ENCODE measurements at regions not wholly inside any gene's neighbourhood (a gene's known extent, or its start where the extent isn't known, plus 50 kb on each side); places are given as distances from the start of the nearest gene placed in this dataset.

DNA sequence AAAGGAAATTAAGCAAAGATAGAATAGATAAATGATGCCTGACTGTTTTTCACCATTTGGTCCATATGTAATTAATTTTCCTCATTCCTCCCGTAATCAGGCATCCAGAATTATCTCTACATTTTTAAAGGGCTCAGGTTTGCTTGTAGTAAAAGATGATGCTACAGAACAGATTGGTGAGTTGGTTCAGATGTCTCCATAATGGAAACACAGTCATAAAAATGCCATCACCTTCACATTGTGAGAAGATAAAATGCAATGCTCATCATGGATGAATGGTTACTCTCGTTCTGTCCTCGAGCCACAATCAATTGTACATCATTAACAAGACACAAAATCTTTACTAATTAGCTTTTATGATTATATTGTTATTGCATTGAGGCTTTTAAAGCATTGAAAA is 64.9 kb upstream of the CELF2 start:
- H3K36me3 ChIP-seq (ENCODE audit: control insufficient read depth in 4 of 4, insufficient read depth in 3 of 4, low read depth in 1 of 4, low read length in 3 of 4) = no peaks in the 10 kb centered on the region
- H3K27ac ChIP-seq (ENCODE audit: low read depth in 1 of 2, low read length in 2 of 2) = no peak overlapping the region
- TF ChIP-seq SP1 (IDR thresholded peaks at IDR 0.05) (no peak), FOXA2 (IDR thresholded peaks at IDR 0.05) (no peak), YY1 (IDR thresholded peaks at IDR 0.05) (no peak), TAF1 (conservative IDR thresholded peaks at IDR 0.05) (no peak), HNF4A (conservative IDR thresholded peaks at IDR 0.05) (no peak), RXRA (IDR thresholded peaks at IDR 0.05) (no peak), RAD21 (IDR thresholded peaks at IDR 0.05) (no peak), JUND (IDR thresholded peaks at IDR 0.05) (no peak)
- TF ChIP-seq, protein P1, sequence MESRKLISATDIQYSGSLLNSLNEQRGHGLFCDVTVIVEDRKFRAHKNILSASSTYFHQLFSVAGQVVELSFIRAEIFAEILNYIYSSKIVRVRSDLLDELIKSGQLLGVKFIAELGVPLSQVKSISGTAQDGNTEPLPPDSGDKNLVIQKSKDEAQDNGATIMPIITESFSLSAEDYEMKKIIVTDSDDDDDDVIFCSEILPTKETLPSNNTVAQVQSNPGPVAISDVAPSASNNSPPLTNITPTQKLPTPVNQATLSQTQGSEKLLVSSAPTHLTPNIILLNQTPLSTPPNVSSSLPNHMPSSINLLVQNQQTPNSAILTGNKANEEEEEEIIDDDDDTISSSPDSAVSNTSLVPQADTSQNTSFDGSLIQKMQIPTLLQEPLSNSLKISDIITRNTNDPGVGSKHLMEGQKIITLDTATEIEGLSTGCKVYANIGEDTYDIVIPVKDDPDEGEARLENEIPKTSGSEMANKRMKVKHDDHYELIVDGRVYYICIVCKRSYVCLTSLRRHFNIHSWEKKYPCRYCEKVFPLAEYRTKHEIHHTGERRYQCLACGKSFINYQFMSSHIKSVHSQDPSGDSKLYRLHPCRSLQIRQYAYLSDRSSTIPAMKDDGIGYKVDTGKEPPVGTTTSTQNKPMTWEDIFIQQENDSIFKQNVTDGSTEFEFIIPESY (IDR thresholded peaks at IDR 0.05) = no peak
- TF ChIP-seq, protein P2, sequence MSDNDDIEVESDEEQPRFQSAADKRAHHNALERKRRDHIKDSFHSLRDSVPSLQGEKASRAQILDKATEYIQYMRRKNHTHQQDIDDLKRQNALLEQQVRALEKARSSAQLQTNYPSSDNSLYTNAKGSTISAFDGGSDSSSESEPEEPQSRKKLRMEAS (IDR thresholded peaks at IDR 0.05) = no peak
- 69% methylated on average over 3 of the region's 3 CpGs for WGBS
- DNase-seq (ENCODE audit: low spot score) = no peak
- no peaks in the 10 kb centered on the region for H3K9me3 ChIP-seq (ENCODE audit: control insufficient read depth in 4 of 4, low read length in 3 of 4)
- no peaks in the 10 kb centered on the region for H3K4me1 ChIP-seq (ENCODE audit: control insufficient read depth in 4 of 4, insufficient read depth in 4 of 4, low read length in 3 of 4)
- H3K27me3 ChIP-seq (ENCODE audit: control insufficient read depth in 4 of 4, insufficient read depth in 4 of 4, low read length in 3 of 4) = no peaks in the 10 kb centered on the region
- no peak overlapping the region for H3K9ac ChIP-seq (ENCODE audit: low read depth in 1 of 2, low read length in 2 of 2)
- H3K4me3 ChIP-seq (ENCODE audit: low read depth in 1 of 3, low read length in 3 of 3) = no peak overlapping the region

DNA sequence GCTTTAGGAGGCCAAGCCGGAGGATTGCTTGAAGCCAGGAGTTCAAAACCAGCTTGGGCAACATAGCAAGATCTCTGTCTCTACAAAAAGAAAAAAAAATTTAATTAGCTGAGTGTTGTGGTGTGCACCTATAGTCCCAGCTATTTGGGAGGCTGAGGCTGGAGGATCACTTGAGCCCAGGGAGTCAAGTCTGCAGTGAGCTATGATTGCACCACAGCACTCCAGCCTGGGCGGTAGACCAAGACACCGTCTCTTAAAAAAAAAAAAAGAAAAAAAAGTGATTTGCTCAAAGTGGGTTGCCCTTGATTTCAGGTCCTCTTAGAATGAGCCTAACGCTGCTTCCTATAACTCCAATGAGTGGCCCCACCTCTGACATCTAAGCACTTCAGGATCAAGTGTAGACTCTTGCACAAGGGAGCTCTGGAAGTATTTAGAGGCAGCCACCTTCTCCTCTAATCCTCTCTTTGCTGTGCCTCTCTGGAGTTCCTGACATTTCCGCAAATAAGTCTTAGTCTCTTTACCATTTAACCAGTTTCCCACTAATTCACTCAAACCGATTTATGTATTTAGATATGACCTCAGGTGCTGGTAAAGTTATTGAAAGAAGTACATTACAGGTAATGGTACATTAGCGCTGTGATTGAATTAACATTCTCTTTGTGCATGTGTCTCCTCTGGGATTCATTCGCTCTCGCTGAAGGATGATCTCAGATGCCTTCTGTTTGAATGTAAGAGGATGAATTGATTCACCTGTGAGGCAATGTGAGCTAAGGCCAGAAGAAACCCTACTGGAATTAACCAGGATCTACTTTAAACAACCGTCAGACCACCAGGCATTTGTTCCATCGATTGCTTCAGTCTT is 60.8 kb upstream of the CELF2 start:
- no peak overlapping the region for H3K27ac ChIP-seq (ENCODE audit: low read depth in 1 of 2, low read length in 2 of 2)
- no peaks in the 10 kb centered on the region for H3K36me3 ChIP-seq (ENCODE audit: control insufficient read depth in 4 of 4, insufficient read depth in 3 of 4, low read depth in 1 of 4, low read length in 3 of 4)
- 78% methylated on average over 11 of the region's 11 CpGs for WGBS
- TF ChIP-seq YY1 (IDR thresholded peaks at IDR 0.05) (no peak), FOXA1 (IDR thresholded peaks at IDR 0.05) (no peak), HNF4G (IDR thresholded peaks at IDR 0.05) (no peak), HNF4A (conservative IDR thresholded peaks at IDR 0.05) (no peak), GABPA (IDR thresholded peaks at IDR 0.05 in 1 of 2, conservative IDR thresholded peaks at IDR 0.05 in 1 of 2) (no peak), EGR1 (IDR thresholded peaks at IDR 0.05; ENCODE audit: low read depth in 2 of 2) (no peak), FOXA2 (IDR thresholded peaks at IDR 0.05) (no peak), NR2F2 (IDR thresholded peaks at IDR 0.05) (no peak), RAD21 (IDR thresholded peaks at IDR 0.05) (no peak), SP1 (IDR thresholded peaks at IDR 0.05) (no peak), TAF1 (conservative IDR thresholded peaks at IDR 0.05) (no peak), JUND (IDR thresholded peaks at IDR 0.05) (no peak), RXRA (IDR thresholded peaks at IDR 0.05) (no peak)
- TF ChIP-seq, protein P2 (IDR thresholded peaks at IDR 0.05) = no peak
- TF ChIP-seq, protein P3, sequence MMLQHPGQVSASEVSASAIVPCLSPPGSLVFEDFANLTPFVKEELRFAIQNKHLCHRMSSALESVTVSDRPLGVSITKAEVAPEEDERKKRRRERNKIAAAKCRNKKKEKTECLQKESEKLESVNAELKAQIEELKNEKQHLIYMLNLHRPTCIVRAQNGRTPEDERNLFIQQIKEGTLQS (IDR thresholded peaks at IDR 0.05) = no peak
- TF ChIP-seq, protein P4, sequence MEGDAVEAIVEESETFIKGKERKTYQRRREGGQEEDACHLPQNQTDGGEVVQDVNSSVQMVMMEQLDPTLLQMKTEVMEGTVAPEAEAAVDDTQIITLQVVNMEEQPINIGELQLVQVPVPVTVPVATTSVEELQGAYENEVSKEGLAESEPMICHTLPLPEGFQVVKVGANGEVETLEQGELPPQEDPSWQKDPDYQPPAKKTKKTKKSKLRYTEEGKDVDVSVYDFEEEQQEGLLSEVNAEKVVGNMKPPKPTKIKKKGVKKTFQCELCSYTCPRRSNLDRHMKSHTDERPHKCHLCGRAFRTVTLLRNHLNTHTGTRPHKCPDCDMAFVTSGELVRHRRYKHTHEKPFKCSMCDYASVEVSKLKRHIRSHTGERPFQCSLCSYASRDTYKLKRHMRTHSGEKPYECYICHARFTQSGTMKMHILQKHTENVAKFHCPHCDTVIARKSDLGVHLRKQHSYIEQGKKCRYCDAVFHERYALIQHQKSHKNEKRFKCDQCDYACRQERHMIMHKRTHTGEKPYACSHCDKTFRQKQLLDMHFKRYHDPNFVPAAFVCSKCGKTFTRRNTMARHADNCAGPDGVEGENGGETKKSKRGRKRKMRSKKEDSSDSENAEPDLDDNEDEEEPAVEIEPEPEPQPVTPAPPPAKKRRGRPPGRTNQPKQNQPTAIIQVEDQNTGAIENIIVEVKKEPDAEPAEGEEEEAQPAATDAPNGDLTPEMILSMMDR (IDR thresholded peaks at IDR 0.05; ENCODE audit: low read depth, low read length, missing input control) = no peak
- TF ChIP-seq, protein P1 (IDR thresholded peaks at IDR 0.05) = no peak
- TF ChIP-seq, protein P5, sequence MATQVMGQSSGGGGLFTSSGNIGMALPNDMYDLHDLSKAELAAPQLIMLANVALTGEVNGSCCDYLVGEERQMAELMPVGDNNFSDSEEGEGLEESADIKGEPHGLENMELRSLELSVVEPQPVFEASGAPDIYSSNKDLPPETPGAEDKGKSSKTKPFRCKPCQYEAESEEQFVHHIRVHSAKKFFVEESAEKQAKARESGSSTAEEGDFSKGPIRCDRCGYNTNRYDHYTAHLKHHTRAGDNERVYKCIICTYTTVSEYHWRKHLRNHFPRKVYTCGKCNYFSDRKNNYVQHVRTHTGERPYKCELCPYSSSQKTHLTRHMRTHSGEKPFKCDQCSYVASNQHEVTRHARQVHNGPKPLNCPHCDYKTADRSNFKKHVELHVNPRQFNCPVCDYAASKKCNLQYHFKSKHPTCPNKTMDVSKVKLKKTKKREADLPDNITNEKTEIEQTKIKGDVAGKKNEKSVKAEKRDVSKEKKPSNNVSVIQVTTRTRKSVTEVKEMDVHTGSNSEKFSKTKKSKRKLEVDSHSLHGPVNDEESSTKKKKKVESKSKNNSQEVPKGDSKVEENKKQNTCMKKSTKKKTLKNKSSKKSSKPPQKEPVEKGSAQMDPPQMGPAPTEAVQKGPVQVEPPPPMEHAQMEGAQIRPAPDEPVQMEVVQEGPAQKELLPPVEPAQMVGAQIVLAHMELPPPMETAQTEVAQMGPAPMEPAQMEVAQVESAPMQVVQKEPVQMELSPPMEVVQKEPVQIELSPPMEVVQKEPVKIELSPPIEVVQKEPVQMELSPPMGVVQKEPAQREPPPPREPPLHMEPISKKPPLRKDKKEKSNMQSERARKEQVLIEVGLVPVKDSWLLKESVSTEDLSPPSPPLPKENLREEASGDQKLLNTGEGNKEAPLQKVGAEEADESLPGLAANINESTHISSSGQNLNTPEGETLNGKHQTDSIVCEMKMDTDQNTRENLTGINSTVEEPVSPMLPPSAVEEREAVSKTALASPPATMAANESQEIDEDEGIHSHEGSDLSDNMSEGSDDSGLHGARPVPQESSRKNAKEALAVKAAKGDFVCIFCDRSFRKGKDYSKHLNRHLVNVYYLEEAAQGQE (IDR thresholded peaks at IDR 0.05) = no peak
- no peaks in the 10 kb centered on the region for H3K4me1 ChIP-seq (ENCODE audit: control insufficient read depth in 4 of 4, insufficient read depth in 4 of 4, low read length in 3 of 4)
- no peaks in the 10 kb centered on the region for H3K27me3 ChIP-seq (ENCODE audit: control insufficient read depth in 4 of 4, insufficient read depth in 4 of 4, low read length in 3 of 4)
- no peak overlapping the region for H3K4me3 ChIP-seq (ENCODE audit: low read depth in 1 of 3, low read length in 3 of 3)
- H3K9ac ChIP-seq (ENCODE audit: low read depth in 1 of 2, low read length in 2 of 2) = no peak overlapping the region
- no peak for DNase-seq (ENCODE audit: low spot score)
- H3K9me3 ChIP-seq (ENCODE audit: control insufficient read depth in 4 of 4, low read length in 3 of 4) = no peaks in the 10 kb centered on the region
